Right lobe of liver (tissue), 6 donors: ENCODE measurements at regions not wholly inside any gene's neighbourhood (a gene's known extent, or its start where the extent isn't known, plus 50 kb on each side); places are given as distances from the start of the nearest gene placed in this dataset.

ENCODE experiments used
- ATAC-seq, 4 donors: fragments of 200-7000 bp; cut with Tn5 transposase; one replicate each; pipeline ENCODE4 v1.9.1; 2020; ENCODE audit warnings: mild to moderate bottlenecking in 4 of 4, moderate library complexity in 4 of 4
- DNase-seq, 3 donors: peaks; one replicate each; pipeline ENCODE4 v3.0.0-alpha.2; 2020
- H3K27ac ChIP-seq, 3 donors: fragments of 200-600 bp; one replicate each; pipeline ENCODE4 v1.8.0; 2022
- H3K27me3 ChIP-seq, 2 donors: fragments of 200-600 bp; one replicate each; pipeline ENCODE4 v1.8.0; 2022
- H3K36me3 ChIP-seq, 4 donors: fragments of 200-600 bp; sonication (generic) in 1 of 4; one replicate each; pipeline versions ENCODE4 v1.5.1 to v1.8.0; 2017 to 2022; ENCODE audit warnings: control low read depth in 1 of 4
- H3K4me1 ChIP-seq, 4 donors: fragments of 200-600 bp; sonication (generic) in 1 of 4; one replicate each; pipeline versions ENCODE4 v1.5.1 to v1.8.0; 2017 to 2022; ENCODE audit warnings: control low read depth in 1 of 4
- H3K4me3 ChIP-seq, 3 donors: fragments of 200-600 bp; one replicate each; pipeline ENCODE4 v1.8.0; 2022
- H3K9me3 ChIP-seq, 4 donors: fragments of 200-600 bp; sonication (generic) in 1 of 4; one replicate each; pipeline versions ENCODE4 v1.5.1 to v1.8.0; 2017 to 2022; ENCODE audit warnings: control low read depth in 1 of 4
- POLR2A ChIP-seq: fragments of 450-650 bp; IDR thresholded peaks from one replicate; pipeline ENCODE4 v1.6.1; 2017; ENCODE audit warnings: antibody characterized with exemption, mild to moderate bottlenecking
- WGBS: methylation state at CpG from one replicate; pipeline ENCODE4 v1.1.6; 2018; ENCODE audit warnings: low coverage, low lambda C conversion rate; ENCODE audit not compliant: insufficient coverage; ENCODE audit errors: missing lambda C conversion rate; 5-methylcytosine and 5-hydroxymethylcytosine counted together
- intact Hi-C, 2 donors: fragments of 100-400 bp; cut with DNase I; formaldehyde crosslinking; loops; one replicate each; pipeline versions ENCODE4 v1.11.2 to v1.14.1; 2022
- TF ChIP-seq, protein P1 (sequence below), 4 donors: fragments of 200-600 bp in 3 of 4; fragments of 450-650 bp in 1 of 4; IDR thresholded peaks; one replicate each; pipeline versions ENCODE4 v1.5.1 to v1.8.0; 2016 to 2022; ENCODE audit warnings: antibody characterized with exemption in 4 of 4, mild to moderate bottlenecking in 2 of 4
- donor health status: DM: no; HTN: yes; CAD: no.
- donor health status: DM: no; HTN: no; CAD: no.
- donor health status: DM: no; HTN: no; CAD: no.
- donor health status: DM: no; HTN: yes; CAD: no.
- donor health status: DM: no; HTN: yes; CAD: no.

GRCh38 chr6:19336579-19336978 is 500.6 kb upstream of the ID4 start:
- 69% methylated on average over 4 of the region's 4 CpGs for WGBS

GRCh38 chr6:19337101-19337500 is 500.1 kb upstream of the ID4 start:
- TF ChIP-seq POLR2A = no peak
- TF ChIP-seq, protein P1, sequence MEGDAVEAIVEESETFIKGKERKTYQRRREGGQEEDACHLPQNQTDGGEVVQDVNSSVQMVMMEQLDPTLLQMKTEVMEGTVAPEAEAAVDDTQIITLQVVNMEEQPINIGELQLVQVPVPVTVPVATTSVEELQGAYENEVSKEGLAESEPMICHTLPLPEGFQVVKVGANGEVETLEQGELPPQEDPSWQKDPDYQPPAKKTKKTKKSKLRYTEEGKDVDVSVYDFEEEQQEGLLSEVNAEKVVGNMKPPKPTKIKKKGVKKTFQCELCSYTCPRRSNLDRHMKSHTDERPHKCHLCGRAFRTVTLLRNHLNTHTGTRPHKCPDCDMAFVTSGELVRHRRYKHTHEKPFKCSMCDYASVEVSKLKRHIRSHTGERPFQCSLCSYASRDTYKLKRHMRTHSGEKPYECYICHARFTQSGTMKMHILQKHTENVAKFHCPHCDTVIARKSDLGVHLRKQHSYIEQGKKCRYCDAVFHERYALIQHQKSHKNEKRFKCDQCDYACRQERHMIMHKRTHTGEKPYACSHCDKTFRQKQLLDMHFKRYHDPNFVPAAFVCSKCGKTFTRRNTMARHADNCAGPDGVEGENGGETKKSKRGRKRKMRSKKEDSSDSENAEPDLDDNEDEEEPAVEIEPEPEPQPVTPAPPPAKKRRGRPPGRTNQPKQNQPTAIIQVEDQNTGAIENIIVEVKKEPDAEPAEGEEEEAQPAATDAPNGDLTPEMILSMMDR (IDR thresholded peaks at IDR 0.05) = no peak
- 39% methylated on average over 6 of the region's 6 CpGs for WGBS
- no peak overlapping the region for H3K27ac ChIP-seq
- H3K4me1 ChIP-seq = no peaks in the 10 kb centered on the region
- DNase-seq (no peak), ATAC-seq (no peak)
- H3K4me3 ChIP-seq = no peak overlapping the region
- no peaks in the 10 kb centered on the region for H3K27me3 ChIP-seq
- no peaks in the 10 kb centered on the region for H3K9me3 ChIP-seq
- H3K36me3 ChIP-seq = no peaks in the 10 kb centered on the region
- intact Hi-C loops = no loop called here

More at GRCh38 chr6:19336579-19336978, 500.6 kb upstream of the ID4 start:
- H3K27me3 ChIP-seq = no peaks in the 10 kb centered on the region
- no peaks in the 10 kb centered on the region for H3K36me3 ChIP-seq
- H3K4me1 ChIP-seq = no peaks in the 10 kb centered on the region
- intact Hi-C loops = no loop called here
- H3K4me3 ChIP-seq = no peak overlapping the region
- TF ChIP-seq POLR2A = no peak
- TF ChIP-seq, protein P1 (IDR thresholded peaks at IDR 0.05) = no peak
- ATAC-seq = no peak
- H3K9me3 ChIP-seq = no peaks in the 10 kb centered on the region
- H3K27ac ChIP-seq = no peak overlapping the region
- DNase-seq = no peak

GRCh38 chr6:19342616-19343015 is 494.6 kb upstream of the ID4 start:
- 8% methylated on average over 1 of the region's 1 CpG for WGBS
- Histone ChIP-seq H3K27ac (no peak overlapping the region), H3K36me3 (no peaks in the 10 kb centered on the region), H3K4me1 (no peaks in the 10 kb centered on the region), H3K4me3 (no peak overlapping the region), H3K9me3 (no peaks in the 10 kb centered on the region), H3K27me3 (no peaks in the 10 kb centered on the region)
- ATAC-seq = no peak
- intact Hi-C loops = no loop called here
- no peak for TF ChIP-seq POLR2A
- TF ChIP-seq, protein P1 (IDR thresholded peaks at IDR 0.05) = no peak
- no peak for DNase-seq

- Histone ChIP-seq H3K27me3 (no peaks in the 10 kb centered on the region), H3K4me1 (no peaks in the 10 kb centered on the region), H3K9me3 (no peaks in the 10 kb centered on the region), H3K27ac (no peak overlapping the region), H3K36me3 (no peaks in the 10 kb centered on the region), H3K4me3 (no peak overlapping the region)
- no peak for DNase-seq
- intact Hi-C loops = no loop called here
- TF ChIP-seq, protein P1 (IDR thresholded peaks at IDR 0.05) = no peak
- TF ChIP-seq POLR2A = no peak
- 72% methylated on average over 3 of the region's 3 CpGs for WGBS
- no peak for ATAC-seq
Observed at GRCh38 chr6:19349429-19349828, 487.7 kb upstream of the ID4 start.

DNA sequence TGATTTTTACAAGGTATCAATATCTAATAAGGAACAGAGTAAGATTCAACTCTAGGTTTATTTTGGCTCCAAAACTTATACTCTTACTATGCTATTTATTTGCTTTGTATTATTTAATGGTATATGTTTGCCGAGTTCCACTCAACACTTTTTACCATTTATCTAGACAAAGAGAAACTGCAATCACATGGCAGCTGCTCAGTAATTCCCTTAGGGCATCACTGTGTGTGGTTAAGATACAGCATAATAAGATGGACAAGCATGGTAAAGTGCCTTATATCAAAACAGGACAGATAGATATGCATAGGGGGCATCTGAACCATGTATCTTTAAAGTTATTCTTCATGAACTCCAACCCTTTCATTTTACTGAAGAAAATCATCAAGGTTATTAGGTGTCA is 483.0 kb upstream of the ID4 start:
- no peak for ATAC-seq
- no peak for DNase-seq
- intact Hi-C loops = no loop called here
- 43% methylated on average over 1 of the region's 1 CpG for WGBS
- H3K4me3 ChIP-seq = no peak overlapping the region
- no peaks in the 10 kb centered on the region for H3K27me3 ChIP-seq
- H3K4me1 ChIP-seq = no peaks in the 10 kb centered on the region
- no peaks in the 10 kb centered on the region for H3K9me3 ChIP-seq
- TF ChIP-seq, protein P1 (IDR thresholded peaks at IDR 0.05) = no peak
- no peak for TF ChIP-seq POLR2A
- H3K36me3 ChIP-seq = no peaks in the 10 kb centered on the region
- no peak overlapping the region for H3K27ac ChIP-seq
